H9 (cell line): ENCODE measurements at regions not wholly inside any gene's neighbourhood (a gene's known extent, or its start where the extent isn't known, plus 50 kb on each side); places are given as distances from the start of the nearest gene placed in this dataset.

Source experiments
- DNase-seq: peaks from one replicate; pipeline ENCODE4 v3.0.0-alpha.2; 2017
- H2AFZ ChIP-seq: one replicate; pipeline ENCODE4 v1.6.1; 2013; ENCODE audit warnings: mild to moderate bottlenecking, low read length, control low read depth, moderate library complexity
- H2AK5ac ChIP-seq: 2 replicates; pipeline ENCODE4 v1.6.1; 2013; ENCODE audit warnings: low read length, control low read depth, mixed read lengths; ENCODE audit not compliant: insufficient read length
- H2BK120ac ChIP-seq: one replicate; pipeline ENCODE4 v1.6.1; 2013; ENCODE audit warnings: low read depth, mild to moderate bottlenecking, low read length, control low read depth, inconsistent platforms; ENCODE audit not compliant: poor library complexity, severe bottlenecking
- H2BK12ac ChIP-seq: 2 replicates; pipeline ENCODE4 v1.6.1; 2013; ENCODE audit warnings: low read length, control low read depth, mixed read lengths, low read depth; ENCODE audit not compliant: insufficient read length
- H2BK15ac ChIP-seq: 2 replicates; pipeline ENCODE4 v1.6.1; 2013; ENCODE audit warnings: low read depth, low read length, control low read depth
- H2BK20ac ChIP-seq: one replicate; pipeline ENCODE4 v1.6.1; 2013; ENCODE audit warnings: low read depth, mild to moderate bottlenecking, low read length, control low read depth, inconsistent platforms; ENCODE audit not compliant: poor library complexity, severe bottlenecking
- H2BK5ac ChIP-seq: 2 replicates; pipeline ENCODE4 v1.6.1; 2013; ENCODE audit warnings: low read length, control low read depth, mixed read lengths; ENCODE audit not compliant: insufficient read length
- H3K14ac ChIP-seq: 2 replicates; pipeline ENCODE4 v1.6.1; 2013; ENCODE audit warnings: low read length, control low read depth; ENCODE audit not compliant: insufficient read depth
- H3K18ac ChIP-seq: 2 replicates; pipeline ENCODE4 v1.6.1; 2013; ENCODE audit warnings: low read depth, mild to moderate bottlenecking, mixed read lengths, low read length, control low read depth; ENCODE audit not compliant: insufficient read length
- H3K23ac ChIP-seq: 2 replicates; pipeline ENCODE4 v1.6.1; 2013; ENCODE audit warnings: low read length, control low read depth, mixed read lengths, low read depth; ENCODE audit not compliant: insufficient read length
- H3K23me2 ChIP-seq: 2 replicates; pipeline ENCODE4 v1.6.1; 2013; ENCODE audit warnings: low read depth, mild to moderate bottlenecking, mixed read lengths, low read length, control low read depth; ENCODE audit not compliant: insufficient read length, poor library complexity, severe bottlenecking
- H3K27ac ChIP-seq: 2 replicates; pipeline ENCODE4 v1.5.1; 2013; ENCODE audit warnings: low read length, control low read depth, mixed read lengths, low read depth; ENCODE audit not compliant: insufficient read length
- H3K27me3 ChIP-seq: 2 replicates; pipeline ENCODE4 v1.6.1; 2013; ENCODE audit warnings: low read length, control low read depth, inconsistent platforms; ENCODE audit not compliant: insufficient read depth
- H3K4ac ChIP-seq: 2 replicates; pipeline ENCODE4 v1.6.1; 2013; ENCODE audit warnings: low read depth, mild to moderate bottlenecking, control low read depth, inconsistent platforms, low read length, moderate library complexity
- H3K4me1 ChIP-seq: 2 replicates; pipeline ENCODE4 v1.6.1; 2013; ENCODE audit warnings: low read length, control low read depth, inconsistent platforms; ENCODE audit not compliant: insufficient read depth
- H3K4me2 ChIP-seq: 2 replicates; pipeline ENCODE4 v1.6.1; 2013; ENCODE audit warnings: low read length, control low read depth, mixed read lengths; ENCODE audit not compliant: insufficient read length, insufficient read depth
- H3K56ac ChIP-seq: 2 replicates; pipeline ENCODE4 v1.6.1; 2013; ENCODE audit warnings: low read depth, mild to moderate bottlenecking, mixed read lengths, low read length, control low read depth; ENCODE audit not compliant: insufficient read length
- H3K79me1 ChIP-seq: 2 replicates; pipeline ENCODE4 v1.6.1; 2013; ENCODE audit warnings: low read depth, mild to moderate bottlenecking, moderate library complexity, low read length, control low read depth, inconsistent platforms; ENCODE audit not compliant: insufficient read depth, poor library complexity, severe bottlenecking
- H3K79me2 ChIP-seq: 2 replicates; pipeline ENCODE4 v1.6.1; 2013; ENCODE audit warnings: low read length, control low read depth, inconsistent platforms; ENCODE audit not compliant: insufficient read depth
- H3K9ac ChIP-seq: 2 replicates; pipeline ENCODE4 v1.6.1; 2013; ENCODE audit warnings: low read length, control low read depth, mixed read lengths; ENCODE audit not compliant: insufficient read length; ENCODE audit errors: extremely low read depth
- H3K9me3 ChIP-seq: one replicate; pipeline ENCODE4 v1.6.1; 2013; ENCODE audit warnings: low read depth, low read length, inconsistent platforms; ENCODE audit not compliant: control insufficient read depth
- H3T11ph ChIP-seq: one replicate; pipeline ENCODE4 v1.6.1; 2013; ENCODE audit warnings: mild to moderate bottlenecking, low read length, control low read depth, inconsistent platforms
- H4K20me1 ChIP-seq: one replicate; pipeline ENCODE4 v1.6.1; 2013; ENCODE audit not compliant: control insufficient read depth, insufficient read length, insufficient read depth
- H4K5ac ChIP-seq: 2 replicates; pipeline ENCODE4 v1.6.1; 2013; ENCODE audit warnings: low read depth, mild to moderate bottlenecking, mixed read lengths, low read length, control low read depth; ENCODE audit not compliant: insufficient read length
- H4K8ac ChIP-seq: replicated peaks from 2 replicates; pipeline ENCODE4 v1.6.1; 2013; ENCODE audit warnings: low read length, control low read depth, mixed read lengths, low read depth; ENCODE audit not compliant: insufficient read length
- H4K91ac ChIP-seq: 2 replicates; pipeline ENCODE4 v1.6.1; 2013; ENCODE audit warnings: low read depth, mild to moderate bottlenecking, moderate library complexity, mixed read lengths, low read length, control low read depth; ENCODE audit not compliant: insufficient read length
- H3K27ac Mint-ChIP-seq, 3 experiments: 2 replicates in 2 of 3; 3 replicates in 1 of 3; pipeline ENCODE4 v1.8.0; 2020 to 2021; ENCODE audit warnings: mixed read lengths in 3 of 3, mild to moderate bottlenecking in 1 of 3, moderate library complexity in 1 of 3
- H3K27me3 Mint-ChIP-seq: 2 replicates; pipeline ENCODE4 v1.8.0; 2021; ENCODE audit warnings: low read depth, mild to moderate bottlenecking, moderate library complexity, mixed read lengths
- H3K36me3 Mint-ChIP-seq, 3 experiments: 2 replicates in 2 of 3; 3 replicates in 1 of 3; pipeline ENCODE4 v1.8.0; 2020 to 2021; ENCODE audit warnings: low read depth in 3 of 3, mixed read lengths in 3 of 3; ENCODE audit not compliant: insufficient read depth in 1 of 3
- H3K4me1 Mint-ChIP-seq, 2 experiments: 2 replicates each; pipeline ENCODE4 v1.8.0; 2020; ENCODE audit warnings: mixed read lengths in 2 of 2
- H3K4me3 Mint-ChIP-seq, 2 experiments: 2 replicates in 1 of 2; 3 replicates in 1 of 2; pipeline ENCODE4 v1.8.0; 2020 to 2021; ENCODE audit warnings: mild to moderate bottlenecking in 2 of 2, mixed read lengths in 2 of 2, moderate library complexity in 1 of 2
- H3K9me3 Mint-ChIP-seq, 2 experiments: 2 replicates in 1 of 2; 3 replicates in 1 of 2; pipeline ENCODE4 v1.8.0; 2020; ENCODE audit warnings: mild to moderate bottlenecking in 2 of 2, mixed read lengths in 2 of 2, moderate library complexity in 1 of 2
- WGBS: extraction: QIAGEN DNeasy Blood & Tissue Kit; methylation state at CpG from one replicate; pipeline ENCODE4 v1.1.7; 2013; ENCODE audit warnings: missing lambda C conversion rate, low lambda C conversion rate, mixed read lengths; ENCODE audit not compliant: insufficient read length; ENCODE audit errors: extremely low coverage; 5-methylcytosine and 5-hydroxymethylcytosine counted together
- TF ChIP-seq, protein P1 (sequence below): fragments of 200-600 bp; sonication (generic); conservative IDR thresholded peaks from 3 replicates; pipeline ENCODE4 v1.8.0; 2021; ENCODE audit warnings: antibody characterized with exemption, mild to moderate bottlenecking

DNA sequence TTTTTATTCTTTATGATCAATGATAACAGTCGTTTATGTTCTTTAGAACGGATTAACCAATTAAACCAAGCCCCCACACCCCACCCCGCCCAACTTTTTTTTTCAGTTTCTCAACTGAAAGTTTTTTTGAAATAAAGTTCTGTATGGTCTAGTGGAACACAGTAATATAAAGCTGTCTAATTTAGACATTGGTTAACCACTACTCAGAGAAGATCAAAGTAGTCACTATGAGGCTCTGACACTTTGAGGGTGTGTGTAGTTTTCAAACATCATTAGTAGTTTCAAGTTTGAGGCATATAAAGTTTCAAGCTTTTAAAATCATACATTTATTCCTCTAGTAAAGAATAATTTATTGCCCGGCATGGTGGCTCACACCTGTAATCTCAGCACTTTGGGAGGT is 413.2 kb downstream of the EFNB2 start:
- Histone ChIP-seq H2BK120ac (no peak overlapping the region), H3K4me2 (no peak overlapping the region), H2BK12ac (no peak overlapping the region), H3K9me3 (no peaks in the 10 kb centered on the region), H2BK5ac (no peak overlapping the region), H3K23me2 (no peaks in the 10 kb centered on the region), H3K56ac (no peak overlapping the region), H3K4me1 (0 out of 2 replicates have a peak, but pooled peaks cover 4% of the 10 kb centered on the region), H3K27me3 (no peaks in the 10 kb centered on the region), H3K18ac (no peak overlapping the region), H3K4ac (no peak overlapping the region), H2AK5ac (no peak overlapping the region), H4K20me1 (no peaks in the 10 kb centered on the region), H3K23ac (no peak overlapping the region), H3K79me2 (no peaks in the 10 kb centered on the region), H3K27ac (no peak overlapping the region), H3T11ph (no peak overlapping the region), H4K8ac (no peak overlapping the region), H3K14ac (no peak overlapping the region), H4K91ac (no peak overlapping the region), H2BK20ac (no peak overlapping the region), H3K79me1 (no peaks in the 10 kb centered on the region), H2BK15ac (no peak overlapping the region), H2AFZ (no peak overlapping the region), H4K5ac (no peak overlapping the region), H3K9ac (no peak overlapping the region)
- Mint-ChIP-seq H3K36me3 (no peaks in the 10 kb centered on the region), H3K27ac (no peak overlapping the region), H3K4me3 (no peak overlapping the region), H3K27me3 (no peaks in the 10 kb centered on the region), H3K4me1 (peaks cover 15 to 19% of the 10 kb centered on the region in 2 experiments), H3K9me3 (no peaks in the 10 kb centered on the region)
- TF ChIP-seq, protein P1, sequence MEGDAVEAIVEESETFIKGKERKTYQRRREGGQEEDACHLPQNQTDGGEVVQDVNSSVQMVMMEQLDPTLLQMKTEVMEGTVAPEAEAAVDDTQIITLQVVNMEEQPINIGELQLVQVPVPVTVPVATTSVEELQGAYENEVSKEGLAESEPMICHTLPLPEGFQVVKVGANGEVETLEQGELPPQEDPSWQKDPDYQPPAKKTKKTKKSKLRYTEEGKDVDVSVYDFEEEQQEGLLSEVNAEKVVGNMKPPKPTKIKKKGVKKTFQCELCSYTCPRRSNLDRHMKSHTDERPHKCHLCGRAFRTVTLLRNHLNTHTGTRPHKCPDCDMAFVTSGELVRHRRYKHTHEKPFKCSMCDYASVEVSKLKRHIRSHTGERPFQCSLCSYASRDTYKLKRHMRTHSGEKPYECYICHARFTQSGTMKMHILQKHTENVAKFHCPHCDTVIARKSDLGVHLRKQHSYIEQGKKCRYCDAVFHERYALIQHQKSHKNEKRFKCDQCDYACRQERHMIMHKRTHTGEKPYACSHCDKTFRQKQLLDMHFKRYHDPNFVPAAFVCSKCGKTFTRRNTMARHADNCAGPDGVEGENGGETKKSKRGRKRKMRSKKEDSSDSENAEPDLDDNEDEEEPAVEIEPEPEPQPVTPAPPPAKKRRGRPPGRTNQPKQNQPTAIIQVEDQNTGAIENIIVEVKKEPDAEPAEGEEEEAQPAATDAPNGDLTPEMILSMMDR, result no peak
- DNase-seq, result no peak
- WGBS, result no CpG with 5 or more reads among the region's 4 CpGs
